IMR-90 (cell line): ENCODE measurements at regions not wholly inside any gene's neighbourhood (a gene's known extent, or its start where the extent isn't known, plus 50 kb on each side); places are given as distances from the start of the nearest gene placed in this dataset.

ENCODE experiments used
- BHLHE40 ChIP-seq: fragments of 150-350 bp; IDR thresholded peaks from 2 replicates; pipeline ENCODE4 v1.6.1; 2016; ENCODE audit warnings: mild to moderate bottlenecking, low read depth, low read length
- CEBPB ChIP-seq: IDR thresholded peaks from 2 replicates; pipeline ENCODE4 v1.6.1; 2012; ENCODE audit warnings: low read depth, low read length, improper control_type of control experiment
- CTCF ChIP-seq: conservative IDR thresholded peaks from 2 replicates; pipeline ENCODE4 v1.5.1; 2012; ENCODE audit warnings: mild to moderate bottlenecking, low read depth, low read length, improper control_type of control experiment
- ELK1 ChIP-seq: fragments of 150-350 bp; IDR thresholded peaks from 2 replicates; pipeline ENCODE4 v1.6.1; 2016; ENCODE audit warnings: low read depth, mild to moderate bottlenecking, low read length, moderate library complexity, borderline replicate concordance
- MAFK ChIP-seq: IDR thresholded peaks from 2 replicates; pipeline ENCODE4 v1.6.1; 2012; ENCODE audit warnings: low read depth, low read length, improper control_type of control experiment
- MAZ ChIP-seq: IDR thresholded peaks from 2 replicates; pipeline ENCODE4 v1.6.1; 2012; ENCODE audit warnings: low read depth, mild to moderate bottlenecking, low read length, improper control_type of control experiment, moderate library complexity, borderline replicate concordance
- NFE2L2 ChIP-seq: fragments of 150-350 bp; IDR thresholded peaks from 2 replicates; pipeline ENCODE4 v1.6.1; 2016; ENCODE audit warnings: low read depth, mild to moderate bottlenecking, low read length
- POLR2A ChIP-seq: IDR thresholded peaks from 2 replicates; pipeline ENCODE4 v1.6.1; 2012; ENCODE audit warnings: mild to moderate bottlenecking, low read depth, low read length
- RAD21 ChIP-seq: IDR thresholded peaks from 2 replicates; pipeline ENCODE4 v1.6.1; 2012; ENCODE audit warnings: low read length, improper control_type of control experiment
- RFX5 ChIP-seq: IDR thresholded peaks from 2 replicates; pipeline ENCODE4 v1.8.0; 2012; ENCODE audit warnings: low read depth, mild to moderate bottlenecking, low read length, moderate library complexity
- SMC3 ChIP-seq: fragments of 150-350 bp; IDR thresholded peaks from 2 replicates; pipeline ENCODE4 v1.6.1; 2016; ENCODE audit warnings: low read depth, mild to moderate bottlenecking, antibody characterized with exemption, low read length, moderate library complexity
- USF2 ChIP-seq: fragments of 150-350 bp; IDR thresholded peaks from 2 replicates; pipeline ENCODE4 v1.6.1; 2017; ENCODE audit warnings: mild to moderate bottlenecking, antibody characterized with exemption, low read length, low read depth

GRCh38 chr12:67802731-67803130 is 154.2 kb downstream of the DYRK2 start:
- TF ChIP-seq CTCF = no peak
- TF ChIP-seq MAFK = no peak
- no peak for TF ChIP-seq POLR2A
- TF ChIP-seq MAZ = no peak
- no peak for TF ChIP-seq CEBPB
- TF ChIP-seq BHLHE40 = no peak
- no peak for TF ChIP-seq RAD21
- TF ChIP-seq RFX5 = no peak
- no peak for TF ChIP-seq ELK1
- no peak for TF ChIP-seq NFE2L2
- no peak for TF ChIP-seq SMC3
- no peak for TF ChIP-seq USF2
